ENCODE measurements at regions not wholly inside any gene's neighbourhood (a gene's known extent, or its start where the extent isn't known, plus 50 kb on each side); places are given as distances from the start of the nearest gene placed in this dataset.
A peak's percentile ranks its signal among the peaks of the same experiment; 100 is the strongest.

DNA sequence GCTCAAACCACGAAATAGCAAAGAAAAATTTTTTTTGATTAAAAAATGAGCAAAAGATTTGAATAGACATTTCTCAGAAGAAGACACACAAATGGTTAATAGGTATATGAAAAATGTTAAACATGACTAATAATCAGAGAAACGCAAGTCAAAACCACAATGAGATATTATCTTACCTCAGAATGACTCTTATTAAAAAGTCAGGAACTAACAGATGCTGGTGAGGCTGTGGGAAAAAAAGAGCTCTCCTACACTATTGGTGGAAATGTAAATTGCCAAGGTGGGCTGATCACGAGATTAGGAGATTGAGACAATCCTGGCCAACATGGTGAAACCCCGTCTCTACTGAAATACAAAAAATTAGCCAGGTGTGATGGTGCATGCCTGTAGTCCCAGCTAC is 315.5 kb upstream of the FLRT2 start:
- DNase-seq, result no peak

DNA sequence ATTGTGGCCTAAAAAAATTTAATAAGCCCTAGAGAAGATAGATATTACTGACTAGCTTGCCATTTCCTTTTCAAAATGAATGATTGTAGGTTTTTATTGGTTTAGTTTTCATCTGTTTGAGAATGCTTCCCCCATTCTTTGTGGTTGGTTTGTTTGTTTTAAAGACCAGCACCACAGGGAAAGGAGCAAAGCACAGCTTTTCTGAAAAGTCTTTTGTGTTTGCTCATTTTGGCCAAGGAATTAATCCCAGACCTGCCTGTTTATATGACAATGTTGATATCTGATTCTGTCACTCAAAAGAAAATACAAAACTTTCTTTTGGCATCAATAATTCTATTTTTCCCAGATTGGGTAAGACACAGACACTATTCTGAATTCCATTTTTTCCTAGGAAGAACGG is 312.5 kb upstream of the FLRT2 start:
- DNase-seq, result no peak

DNA sequence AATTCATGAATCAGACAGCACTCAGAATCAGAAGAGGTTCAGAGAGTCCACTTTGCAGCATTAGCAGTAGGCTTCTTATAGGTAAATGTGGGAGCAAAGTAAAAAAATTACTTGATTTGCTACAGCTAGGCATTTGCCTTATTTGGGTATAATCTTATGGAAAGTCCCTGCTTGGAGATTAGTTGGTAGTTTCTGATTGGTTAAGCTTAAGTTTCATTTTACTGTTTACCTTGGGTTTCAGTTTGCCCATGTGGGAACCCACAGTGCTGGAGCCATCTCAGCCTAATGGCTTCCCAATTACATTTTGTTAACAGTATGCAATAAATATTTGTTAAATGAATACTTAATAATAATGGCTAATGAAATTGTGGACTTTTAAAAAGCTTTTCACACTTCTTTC is 311.0 kb upstream of the FLRT2 start:
- DNase-seq, result no peak

DNA sequence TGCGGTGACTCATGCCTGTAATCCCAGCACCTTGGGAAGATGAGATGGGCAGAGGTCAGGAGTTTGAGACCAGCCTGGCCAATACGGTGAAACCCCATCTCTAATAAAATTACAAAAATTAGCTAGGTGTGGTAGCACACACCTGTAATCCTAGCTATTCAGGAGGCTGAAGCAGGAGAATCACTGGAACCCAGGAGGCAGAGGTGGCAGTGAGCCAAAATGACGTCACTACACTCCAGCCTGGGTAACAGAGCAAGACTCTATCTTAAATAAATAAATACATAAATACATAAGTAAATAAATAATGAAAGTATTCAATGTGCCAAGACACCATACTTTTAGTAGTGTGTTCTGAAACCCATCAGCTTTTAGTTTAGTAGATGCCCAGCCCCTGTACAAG is 308.1 kb upstream of the FLRT2 start:
- DNase-seq, result no peak

DNA sequence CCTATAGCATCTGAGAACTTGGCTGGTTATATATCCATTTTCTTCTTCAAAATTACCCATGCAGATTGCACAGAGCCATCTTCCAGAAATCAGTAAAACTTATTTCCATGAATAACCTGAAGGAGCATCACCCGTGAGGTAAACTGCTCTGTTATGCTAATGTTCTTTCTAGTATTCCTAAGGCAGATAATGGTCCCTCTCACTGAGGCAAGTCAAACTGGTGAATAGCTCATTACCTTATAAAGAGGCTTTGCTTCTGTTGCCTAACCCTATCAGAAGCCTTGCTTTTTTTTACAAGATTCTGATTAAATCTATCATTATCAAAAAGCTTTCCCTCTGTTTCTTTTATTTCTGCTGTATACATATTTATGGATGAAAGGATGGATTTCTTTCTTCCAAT is 307.6 kb upstream of the FLRT2 start:
- DNase-seq, result no peak

DNA sequence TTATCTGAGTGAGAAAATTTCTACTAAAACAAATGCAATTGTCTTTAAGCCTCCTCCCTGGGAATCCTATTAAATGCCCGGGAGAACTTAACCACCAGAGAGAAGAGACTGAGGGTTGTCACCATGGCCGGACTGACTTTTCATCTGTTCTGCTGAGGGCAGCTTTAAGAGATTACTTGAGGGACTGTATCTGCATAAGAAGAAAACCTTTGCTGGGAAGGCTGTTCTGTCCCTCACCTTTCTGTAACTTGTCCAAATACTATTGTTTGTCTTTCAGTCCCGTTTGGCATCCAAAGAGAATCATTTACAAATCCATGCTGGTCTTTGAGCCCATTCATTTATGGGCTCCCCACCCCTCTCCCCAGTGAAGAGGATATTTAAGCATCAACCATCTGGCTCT is 306.3 kb upstream of the FLRT2 start:
- DNase-seq, result no peak

DNA sequence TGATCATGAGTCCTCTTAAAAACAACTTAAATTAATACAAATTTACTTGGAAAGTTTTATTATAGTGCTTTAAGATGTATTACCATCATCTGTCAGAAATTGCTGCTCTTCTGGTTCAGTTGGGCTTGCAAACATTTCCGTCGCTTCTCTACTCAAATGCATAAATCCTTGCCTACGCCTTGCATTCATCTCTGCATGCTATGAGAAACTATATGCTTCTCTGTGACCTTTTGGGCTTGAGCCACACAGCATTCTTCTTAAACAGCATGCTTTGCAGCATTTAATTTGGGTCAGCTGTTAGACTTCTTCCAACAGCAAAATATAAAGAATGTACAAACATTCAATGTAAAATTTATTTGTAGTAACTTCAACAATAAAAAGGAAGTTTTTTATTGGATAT is 305.7 kb upstream of the FLRT2 start:
- no peak for DNase-seq

DNA sequence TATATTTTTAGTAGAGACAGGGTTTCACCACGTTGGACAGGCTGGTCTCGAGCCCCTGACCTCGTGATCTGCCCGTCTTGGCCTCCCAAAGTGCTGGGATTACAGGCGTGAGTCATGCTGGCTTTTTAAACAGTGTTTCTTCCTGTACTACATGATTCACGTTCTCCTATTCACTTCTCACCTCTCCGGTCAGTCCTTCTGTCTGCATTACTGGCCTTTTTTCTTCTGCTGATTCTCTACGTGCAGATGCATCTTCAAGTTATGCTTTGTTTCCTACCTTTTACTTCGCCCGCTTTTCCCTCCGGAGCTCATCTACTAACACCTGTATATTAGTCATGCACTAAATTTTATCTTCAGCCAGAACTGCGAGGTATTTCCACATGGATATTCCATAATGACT is 296.2 kb upstream of the FLRT2 start:
- no peak for DNase-seq

DNA sequence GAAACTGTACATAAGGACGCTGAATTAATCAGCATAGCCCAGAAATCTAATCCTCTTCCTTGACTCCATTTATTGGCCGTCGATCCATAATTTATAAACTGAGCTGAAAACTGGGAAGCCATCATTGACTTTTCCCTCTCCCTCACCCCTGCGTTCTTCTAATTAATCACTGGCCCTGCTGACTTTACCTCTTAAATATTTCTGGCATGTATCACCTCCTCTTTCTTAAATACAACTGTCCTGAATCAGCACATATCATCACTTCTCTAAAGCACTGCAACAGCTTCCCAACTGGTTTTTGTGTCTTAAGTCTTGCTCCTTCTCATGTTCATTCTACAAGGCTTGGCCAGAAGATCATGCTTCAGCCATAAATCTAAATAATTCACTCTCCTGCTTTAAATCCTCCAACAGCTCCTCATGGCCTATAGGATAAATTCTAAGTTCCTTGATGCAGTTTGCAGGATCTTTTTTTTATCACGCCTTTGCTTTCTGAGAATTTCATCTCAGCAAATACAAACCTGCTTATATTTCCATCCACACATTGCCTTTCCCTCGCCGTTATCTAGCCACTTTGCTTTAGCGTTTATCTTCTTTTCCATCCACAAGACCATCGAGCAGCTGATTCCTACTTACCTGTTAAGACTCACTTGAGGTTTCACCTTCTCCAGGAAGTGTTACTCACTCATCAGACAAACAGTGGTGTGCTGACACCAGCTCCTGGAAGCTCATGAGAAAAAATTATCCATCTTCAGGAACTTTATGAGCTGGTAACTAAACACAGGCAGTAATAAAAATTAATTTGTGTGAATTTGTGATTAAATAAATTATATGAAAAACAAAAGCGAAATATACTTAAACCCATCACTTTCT is 295.6 kb upstream of the FLRT2 start:
- DNase-seq, result no peak

DNA sequence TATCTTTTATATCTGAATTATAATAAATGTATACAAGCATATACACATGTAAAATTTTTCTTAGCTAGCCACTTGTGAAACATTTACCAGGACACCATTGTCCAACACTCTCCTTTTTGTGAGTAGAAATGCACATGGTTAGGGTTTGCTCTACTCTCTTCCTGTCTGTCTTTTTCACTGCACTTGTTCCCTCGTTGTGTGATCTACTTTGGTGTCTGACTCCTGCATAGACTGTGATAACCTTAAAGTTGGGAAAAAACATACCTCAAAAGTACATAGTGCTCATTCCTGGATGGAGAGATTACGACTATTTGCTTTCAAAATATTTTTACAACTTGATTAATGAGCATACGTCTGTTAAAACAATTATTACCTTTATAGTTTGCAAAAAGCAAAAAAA is 294.1 kb upstream of the FLRT2 start:
- DNase-seq, result no peak

DNA sequence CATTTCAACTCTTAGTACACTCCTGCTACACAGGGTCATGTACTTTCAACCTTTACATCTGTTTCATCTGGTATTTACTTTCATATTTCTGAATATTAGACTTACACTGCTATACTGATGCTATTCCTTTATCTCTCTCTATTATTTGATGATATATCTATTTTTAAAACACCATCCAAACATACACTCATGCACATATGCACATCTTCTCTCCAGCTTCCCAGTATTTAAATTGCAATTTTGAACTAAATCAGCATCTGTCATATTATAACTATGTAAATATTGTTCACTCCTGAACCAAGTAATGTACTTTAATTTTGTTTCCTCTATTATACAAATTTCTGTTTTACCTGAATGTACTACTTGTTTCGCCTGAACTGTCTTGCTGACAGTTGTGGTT is 293.6 kb upstream of the FLRT2 start:
- no peak for DNase-seq

DNA sequence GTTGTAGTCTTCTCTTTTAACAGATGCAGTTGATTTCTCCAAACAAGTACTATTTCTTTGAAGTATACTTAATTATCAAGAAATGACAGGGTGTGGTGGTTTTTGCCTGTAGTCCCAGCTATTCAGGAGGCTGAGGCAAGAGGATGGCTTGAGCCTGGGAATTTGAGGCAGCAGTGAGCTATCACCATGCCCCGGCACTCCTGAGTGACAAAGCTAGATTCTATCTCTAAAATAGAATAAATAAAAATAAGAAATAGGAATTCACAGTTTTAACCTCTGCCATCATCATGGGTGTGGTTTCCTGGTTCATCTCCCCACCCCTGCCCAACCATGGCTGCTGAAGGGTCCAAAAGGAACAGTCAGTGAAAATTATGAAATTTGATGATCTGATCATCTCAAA is 290.2 kb upstream of the FLRT2 start:
- DNase-seq, result no peak

DNA sequence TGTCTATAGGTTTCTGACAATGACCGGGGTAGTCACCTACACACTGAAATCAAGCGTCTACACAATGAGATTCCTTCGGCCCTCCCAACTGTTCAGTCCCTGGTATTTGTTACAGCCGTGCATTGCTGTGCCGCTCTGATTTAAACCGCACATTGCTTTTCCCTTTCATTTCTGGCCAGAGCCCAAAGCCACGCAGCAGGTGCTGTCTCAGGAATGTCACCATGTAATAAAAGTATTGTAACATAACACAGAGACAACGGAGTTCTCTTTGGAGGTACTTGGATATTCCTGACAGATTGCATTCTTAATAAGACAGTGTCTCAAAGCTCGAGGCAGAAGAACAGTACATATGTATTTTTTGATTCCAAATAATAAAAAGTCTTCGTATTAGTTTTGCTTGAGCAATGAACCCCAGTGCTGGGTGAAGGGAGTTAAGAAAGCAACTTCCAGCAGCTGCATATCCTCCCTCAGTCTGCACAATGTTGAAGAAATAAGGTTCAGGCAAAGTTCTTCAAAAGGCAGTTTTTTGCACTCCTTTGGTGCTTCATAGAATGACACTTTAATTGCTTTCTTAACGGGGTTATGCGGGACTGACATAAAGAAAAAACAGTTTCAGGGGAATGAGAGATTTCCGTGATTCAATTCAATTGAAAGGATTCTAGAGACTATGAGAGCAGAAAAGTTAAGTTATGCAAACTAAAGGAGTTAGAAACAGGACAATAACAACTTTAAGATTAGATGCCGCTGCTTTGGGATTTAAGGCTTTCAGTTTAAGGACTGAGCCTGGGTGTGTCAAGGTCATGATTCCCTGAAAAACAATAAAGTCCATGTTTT is 288.7 kb upstream of the FLRT2 start:
- no peak for DNase-seq

DNA sequence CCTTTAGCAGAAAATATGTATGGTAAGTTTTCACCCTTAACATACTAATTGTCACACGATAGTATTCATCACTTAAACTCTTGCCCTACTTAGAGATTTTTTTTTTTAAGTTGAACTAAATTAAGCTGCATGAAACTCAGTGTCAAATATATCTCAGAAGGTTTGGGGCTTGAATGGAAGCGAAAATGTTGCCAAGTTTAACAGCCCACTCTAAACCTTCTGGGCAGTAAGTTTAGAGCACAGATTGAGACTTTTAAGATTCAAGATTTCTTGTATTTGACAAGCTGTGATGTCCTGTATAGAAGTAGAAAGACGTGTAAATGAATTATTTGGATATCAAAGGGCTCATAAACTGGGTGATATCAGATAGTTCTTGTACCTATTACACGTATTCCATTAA is 287.3 kb upstream of the FLRT2 start:
- no peak for DNase-seq

DNA sequence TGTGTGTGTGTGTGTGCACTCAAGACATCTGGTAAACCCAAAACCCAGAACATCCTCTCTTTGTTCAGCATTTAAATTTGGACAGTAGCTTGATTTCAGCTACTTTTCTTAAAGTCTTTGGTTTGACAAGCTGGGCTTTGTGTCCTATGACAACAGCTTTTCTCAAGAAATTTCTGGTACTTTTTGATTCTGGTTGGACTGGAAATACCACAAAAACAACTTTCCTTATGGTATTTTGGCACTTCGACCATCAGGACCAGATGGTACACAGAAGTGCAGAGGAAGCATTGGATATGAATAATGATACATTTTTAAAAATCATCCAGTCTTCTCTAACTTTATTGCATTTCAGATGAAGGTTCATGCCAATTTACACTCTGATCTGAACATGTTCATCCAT is 286.6 kb upstream of the FLRT2 start:
- DNase-seq, result no peak

DNA sequence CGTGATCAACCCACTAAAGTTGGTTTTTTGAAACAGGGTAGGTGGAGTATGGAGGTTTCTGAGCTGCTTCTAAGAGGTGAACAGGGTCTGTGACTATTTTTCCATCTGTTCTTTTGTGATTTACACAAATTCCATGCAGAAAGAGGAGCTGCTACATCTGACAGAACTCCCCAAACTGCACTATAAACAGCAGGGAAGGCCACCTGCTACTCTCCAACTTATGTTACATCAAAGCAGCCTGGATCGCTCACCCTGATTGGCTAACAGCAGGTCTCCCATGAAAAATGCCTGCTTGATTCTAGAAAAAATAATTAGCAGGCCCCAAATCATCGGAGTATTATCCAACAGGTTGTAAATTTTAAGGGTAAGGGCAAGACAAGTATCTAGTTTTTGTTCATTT is 282.9 kb upstream of the FLRT2 start:
- DNase-seq, result no peak

DNA sequence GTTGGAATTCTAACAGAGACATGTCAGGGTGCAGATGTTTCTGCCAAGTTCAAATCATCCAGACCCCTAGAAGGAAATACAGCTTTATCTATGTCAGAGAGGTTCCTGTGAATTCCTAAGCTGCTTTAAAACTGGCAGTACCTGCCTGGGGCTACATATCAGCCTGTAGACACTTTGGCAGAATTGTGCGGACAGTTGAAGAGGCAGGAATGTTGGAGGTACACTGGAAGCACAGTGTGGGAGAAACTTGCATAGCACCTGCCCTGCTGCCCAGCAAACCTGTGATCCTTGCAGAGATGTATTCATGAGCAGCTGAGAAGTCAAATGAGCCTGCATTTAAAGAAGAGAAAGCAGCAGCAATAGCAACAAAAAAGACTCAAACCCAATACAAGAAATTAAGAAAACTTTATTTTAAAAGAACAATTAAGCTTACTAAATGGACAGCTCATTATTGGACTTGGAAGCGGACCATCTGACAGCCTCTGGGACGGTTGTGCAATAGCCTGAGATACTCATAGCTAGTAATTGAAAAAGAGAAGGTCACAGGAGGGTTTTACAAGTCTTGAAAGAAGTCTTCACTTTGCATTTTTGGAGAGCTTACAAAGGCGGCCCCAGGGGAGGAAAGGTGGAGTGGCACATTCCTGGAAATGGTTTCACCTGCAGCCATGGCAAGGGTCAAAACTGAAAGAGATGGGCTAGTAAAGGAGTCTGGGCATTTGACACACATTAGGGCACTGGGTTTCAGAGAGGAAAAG is 280.9 kb upstream of the FLRT2 start:
- no peak for DNase-seq

DNA sequence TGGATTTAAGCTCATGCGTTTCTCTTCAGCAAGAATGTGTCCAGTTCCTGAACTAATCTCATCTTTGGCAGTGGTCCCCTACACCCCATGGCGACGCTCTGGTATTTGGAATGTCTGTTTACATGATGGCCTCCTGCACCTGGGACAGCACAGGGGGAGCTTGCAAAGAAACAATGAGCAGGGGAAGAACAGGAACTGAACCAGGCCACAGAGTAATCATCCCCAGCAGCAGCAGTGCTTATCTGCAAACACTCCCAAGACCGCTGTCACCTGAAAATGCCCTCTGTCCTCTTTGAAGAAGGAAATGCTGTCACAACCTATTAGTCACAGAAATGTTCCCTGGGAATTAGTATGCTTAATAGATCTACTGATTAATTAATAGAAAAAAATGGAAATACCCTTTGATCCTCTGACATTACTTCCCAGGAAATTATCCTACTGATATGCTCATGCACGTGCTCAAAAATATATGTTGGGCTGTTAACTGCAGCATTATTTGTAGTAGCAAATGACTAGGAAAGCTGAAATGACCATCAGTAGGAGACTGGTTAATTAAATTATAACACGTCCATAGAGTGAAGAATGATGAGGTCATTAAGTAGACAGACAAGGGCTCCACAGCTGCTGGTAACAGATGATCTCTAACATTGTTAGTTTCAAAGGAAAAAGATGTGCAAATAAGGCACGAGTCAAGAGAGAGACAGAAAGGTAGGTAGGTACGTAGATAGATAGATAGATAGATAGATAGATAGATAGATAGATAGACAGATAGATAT is 279.3 kb upstream of the FLRT2 start:
- no peak for DNase-seq

DNA sequence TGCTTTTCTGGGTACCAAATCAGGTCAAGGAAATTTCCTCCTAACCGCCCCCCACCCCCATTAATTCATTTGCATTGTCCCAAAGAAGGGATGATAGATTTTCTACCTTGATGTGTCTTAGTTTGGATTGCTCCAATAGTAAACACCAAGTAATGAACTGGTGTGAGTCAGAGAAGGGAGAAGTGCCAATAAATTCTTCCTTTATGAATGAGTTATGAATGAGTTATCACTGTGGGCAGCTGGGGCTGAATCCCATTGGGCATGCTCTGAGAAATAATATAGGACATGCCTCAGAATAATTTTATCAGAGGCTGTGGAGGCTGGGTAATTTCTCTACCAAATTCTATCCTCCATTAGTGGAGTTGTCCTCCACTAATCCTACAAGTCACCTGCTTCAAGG is 277.9 kb upstream of the FLRT2 start:
- DNase-seq, result no peak

DNA sequence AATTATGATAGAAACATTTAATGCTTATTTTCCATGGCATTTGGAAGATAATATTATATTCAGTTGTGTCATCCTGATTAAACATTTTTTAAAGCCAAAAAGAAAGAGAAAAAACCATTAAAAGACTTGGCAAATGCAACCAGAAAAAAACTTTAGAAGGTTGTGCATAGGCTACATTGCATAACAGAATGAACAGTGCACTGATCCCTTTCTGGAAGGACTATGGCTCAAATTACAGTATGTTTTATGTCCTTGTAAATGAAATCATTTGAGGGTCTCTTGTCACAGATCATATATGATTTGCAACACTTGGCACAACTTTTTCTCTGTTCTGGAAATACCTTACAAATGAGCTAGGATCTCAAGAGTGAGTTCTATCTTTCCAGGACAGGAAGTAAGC is 275.2 kb upstream of the FLRT2 start:
- no peak for DNase-seq

DNA sequence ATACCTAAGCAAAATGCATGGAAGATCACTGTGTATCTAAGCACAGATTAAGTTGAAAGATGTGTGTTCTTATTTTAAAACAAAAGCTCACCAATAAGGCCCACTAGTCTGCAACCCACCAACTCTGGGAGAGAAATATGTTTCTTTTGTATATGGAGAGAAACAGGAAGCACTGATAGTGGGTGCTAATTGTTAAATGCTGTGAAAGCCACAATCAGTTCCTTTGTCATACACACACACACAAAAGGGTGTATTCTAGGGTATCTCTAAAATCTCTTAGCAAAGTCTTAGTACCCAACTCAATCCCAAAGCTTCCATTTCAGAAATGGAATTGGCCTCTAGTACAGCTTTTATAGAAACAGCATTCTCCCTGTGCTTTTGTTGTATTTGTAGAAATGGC is 272.7 kb upstream of the FLRT2 start:
- DNase-seq, result no peak

DNA sequence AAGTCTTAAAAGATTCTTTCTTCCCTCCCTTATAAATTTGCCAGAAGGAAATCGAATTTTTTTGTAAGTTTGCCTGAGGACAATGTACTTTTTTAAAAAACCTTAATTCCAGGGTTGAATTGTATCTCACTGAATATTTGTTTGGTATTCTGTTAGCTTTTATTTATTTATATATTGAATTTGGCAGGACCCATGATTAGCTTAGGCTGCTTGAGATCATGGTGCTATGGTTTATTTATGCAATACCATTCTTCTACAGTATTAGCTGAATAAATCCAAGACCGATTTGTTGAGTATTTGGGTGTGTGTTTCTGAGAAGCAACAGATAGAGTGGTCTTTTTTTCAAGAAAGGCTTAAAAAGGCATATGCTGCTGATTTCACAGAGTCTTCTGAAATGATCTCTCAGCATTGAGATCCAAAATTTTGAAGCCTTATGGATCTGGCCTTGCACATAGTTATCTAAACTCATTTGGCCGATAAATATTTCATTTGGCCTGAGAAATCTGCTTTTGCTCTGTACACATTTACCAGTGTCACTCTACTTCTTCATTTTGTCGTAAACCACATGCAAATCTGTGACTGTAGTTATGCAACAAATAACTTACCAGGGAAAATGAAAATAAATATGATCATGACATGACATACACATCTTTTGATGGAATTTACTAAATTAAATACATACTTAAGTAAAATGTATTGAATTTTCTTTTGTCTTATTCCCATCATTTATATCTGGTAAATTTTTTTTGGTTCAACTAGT is 265.8 kb upstream of the FLRT2 start:
- peak in 2 of 4 experiments; percentile 42 to 56 for DNase-seq

Measured in suppressor macrophage (primary cell).